ENCODE measurements at regions not wholly inside any gene's neighbourhood (a gene's known extent, or its start where the extent isn't known, plus 50 kb on each side); places are given as distances from the start of the nearest gene placed in this dataset.

GRCh38 chr2:57848723-57849122, 197.9 kb upstream of the VRK2 start:
- H3K36me3 Mint-ChIP-seq (ENCODE audit: low read depth, unreplicated experiment) = no peaks in the 10 kb centered on the region
- no peaks in the 10 kb centered on the region for H3K4me1 Mint-ChIP-seq (ENCODE audit: unreplicated experiment)
- no peak overlapping the region for H3K4me3 Mint-ChIP-seq (ENCODE audit: unreplicated experiment)
- peaks cover 5% of the 10 kb centered on the region for H3K27me3 Mint-ChIP-seq (ENCODE audit: unreplicated experiment)
- no peak for DNase-seq (ENCODE audit: low spot score)
- TF ChIP-seq CTCF (IDR thresholded peaks at IDR 0.05; ENCODE audit: unreplicated experiment) = no peak
- no peaks in the 10 kb centered on the region for H3K9me3 Mint-ChIP-seq (ENCODE audit: unreplicated experiment)
- H3K27ac Mint-ChIP-seq (ENCODE audit: unreplicated experiment) = no peak overlapping the region

DNA sequence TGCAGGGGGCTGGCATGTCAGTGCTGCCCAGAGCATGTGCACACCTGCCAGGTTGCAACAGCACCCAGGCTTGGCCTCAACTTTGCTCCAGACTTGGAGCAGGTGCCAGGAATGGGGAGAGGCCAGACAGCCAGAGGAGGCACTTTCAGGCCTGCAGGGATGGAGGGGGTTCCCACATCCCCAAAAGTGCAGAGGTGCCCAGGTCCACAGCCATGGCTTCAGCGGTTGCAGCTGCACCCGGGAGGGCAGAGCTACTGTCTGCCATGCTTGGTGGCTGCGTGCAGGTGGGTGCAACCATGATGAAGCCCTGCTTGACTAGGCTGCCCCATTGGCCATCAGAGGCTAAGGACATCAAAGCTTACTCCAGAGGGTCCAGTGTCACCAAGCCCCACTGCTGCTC, 196.8 kb upstream of the VRK2 start:
- peaks cover 5% of the 10 kb centered on the region for H3K27me3 Mint-ChIP-seq (ENCODE audit: unreplicated experiment)

GRCh38 chr2:57850415-57851130, 196.0 kb upstream of the VRK2 start:
- Mint-ChIP-seq H3K27ac (ENCODE audit: unreplicated experiment) (no peak overlapping the region), H3K27me3 (ENCODE audit: unreplicated experiment) (peaks cover 5% of the 10 kb centered on the region), H3K36me3 (ENCODE audit: low read depth, unreplicated experiment) (no peaks in the 10 kb centered on the region)

More for the DNA sequence above, 196.8 kb upstream of the VRK2 start:
- H3K36me3 Mint-ChIP-seq (ENCODE audit: low read depth, unreplicated experiment) = no peaks in the 10 kb centered on the region
- no peaks in the 10 kb centered on the region for H3K9me3 Mint-ChIP-seq (ENCODE audit: unreplicated experiment)
- H3K4me1 Mint-ChIP-seq (ENCODE audit: unreplicated experiment) = no peaks in the 10 kb centered on the region
- no peak overlapping the region for H3K4me3 Mint-ChIP-seq (ENCODE audit: unreplicated experiment)
- DNase-seq (ENCODE audit: low spot score) = no peak
- TF ChIP-seq CTCF (IDR thresholded peaks at IDR 0.05; ENCODE audit: unreplicated experiment) = no peak
- no peak overlapping the region for H3K27ac Mint-ChIP-seq (ENCODE audit: unreplicated experiment)

GRCh38 chr2:57855212-57855611, 191.4 kb upstream of the VRK2 start:
- DNase-seq (ENCODE audit: low spot score) = no peak
- Mint-ChIP-seq H3K27me3 (ENCODE audit: unreplicated experiment) (peaks cover 4% of the 10 kb centered on the region), H3K9me3 (ENCODE audit: unreplicated experiment) (no peaks in the 10 kb centered on the region), H3K4me1 (ENCODE audit: unreplicated experiment) (peaks cover 4% of the 10 kb centered on the region), H3K4me3 (ENCODE audit: unreplicated experiment) (no peak overlapping the region), H3K36me3 (ENCODE audit: low read depth, unreplicated experiment) (no peaks in the 10 kb centered on the region), H3K27ac (ENCODE audit: unreplicated experiment) (no peak overlapping the region)
- no peak for TF ChIP-seq CTCF (IDR thresholded peaks at IDR 0.05; ENCODE audit: unreplicated experiment)

More at GRCh38 chr2:57850415-57851130, 196.0 kb upstream of the VRK2 start:
- Mint-ChIP-seq H3K9me3 (ENCODE audit: unreplicated experiment) (no peaks in the 10 kb centered on the region), H3K4me1 (ENCODE audit: unreplicated experiment) (no peaks in the 10 kb centered on the region), H3K4me3 (ENCODE audit: unreplicated experiment) (no peak overlapping the region)
- TF ChIP-seq CTCF (IDR thresholded peaks at IDR 0.05; ENCODE audit: unreplicated experiment) = no peak
- DNase-seq (ENCODE audit: low spot score) = no peak

GRCh38 chr2:57859755-57860154, 186.9 kb upstream of the VRK2 start:
- no peaks in the 10 kb centered on the region for H3K9me3 Mint-ChIP-seq (ENCODE audit: unreplicated experiment)
- no peak overlapping the region for H3K4me3 Mint-ChIP-seq (ENCODE audit: unreplicated experiment)
- no peak for DNase-seq (ENCODE audit: low spot score)
- H3K27ac Mint-ChIP-seq (ENCODE audit: unreplicated experiment) = no peak overlapping the region
- TF ChIP-seq CTCF (IDR thresholded peaks at IDR 0.05; ENCODE audit: unreplicated experiment) = no peak
- no peaks in the 10 kb centered on the region for H3K36me3 Mint-ChIP-seq (ENCODE audit: low read depth, unreplicated experiment)
- peaks cover 2% of the 10 kb centered on the region for H3K27me3 Mint-ChIP-seq (ENCODE audit: unreplicated experiment)
- peaks cover 4% of the 10 kb centered on the region for H3K4me1 Mint-ChIP-seq (ENCODE audit: unreplicated experiment)
